Skeletal muscle satellite cell (primary cell): ENCODE measurements at regions not wholly inside any gene's neighbourhood (a gene's known extent, or its start where the extent isn't known, plus 50 kb on each side); places are given as distances from the start of the nearest gene placed in this dataset.
"Not testable (repeated sequence)": the region's sequence is repeated elsewhere in the genome, so short reads cannot be mapped to it uniquely, and the experiment has no call there.

Experiments used
- H3K27me3 ChIP-seq: 2 replicates; pipeline ENCODE4 v1.7.0; 2013; ENCODE audit warnings: low read length; ENCODE audit not compliant: control insufficient read depth, insufficient read depth
- H3K36me3 ChIP-seq: 2 replicates; pipeline ENCODE4 v1.7.0; 2013; ENCODE audit warnings: mild to moderate bottlenecking, control low read depth, low read length; ENCODE audit not compliant: insufficient read depth
- H3K4me1 ChIP-seq: 2 replicates; pipeline ENCODE4 v1.7.0; 2013; ENCODE audit warnings: low read length; ENCODE audit not compliant: control insufficient read depth, insufficient read depth
- H3K4me2 ChIP-seq: 2 replicates; pipeline ENCODE4 v1.7.0; 2013; ENCODE audit warnings: mild to moderate bottlenecking, low read length
- H3K4me3 ChIP-seq: 2 replicates; pipeline ENCODE4 v1.7.0; 2013; ENCODE audit warnings: low read length
- H3K9ac ChIP-seq: 2 replicates; pipeline ENCODE4 v1.7.0; 2013; ENCODE audit warnings: mild to moderate bottlenecking, low read depth, low read length, moderate library complexity
- H3K9me3 ChIP-seq: replicated peaks from 2 replicates; pipeline ENCODE4 v1.7.0; 2013; ENCODE audit warnings: mild to moderate bottlenecking, control low read depth, low read length

- Histone ChIP-seq H3K9me3 (no peaks in the 10 kb centered on the region), H3K4me1 (no peaks in the 10 kb centered on the region), H3K36me3 (no peaks in the 10 kb centered on the region), H3K9ac (no peak overlapping the region), H3K4me3 (no peak overlapping the region), H3K27me3 (no peaks in the 10 kb centered on the region), H3K4me2 (no peak overlapping the region)
These were observed 351.6 kb upstream of the NOX3 start for GRCh38 chr6:155807243-155807642.

GRCh38 chr6:155801046-155801445 is 345.4 kb upstream of the NOX3 start:
- Histone ChIP-seq H3K9me3 (peaks cover 7% of the 10 kb centered on the region), H3K9ac (no peak overlapping the region), H3K27me3 (no peaks in the 10 kb centered on the region)

GRCh38 chr6:155798876-155799275 is 343.2 kb upstream of the NOX3 start:
- H3K36me3 ChIP-seq, H3K9ac ChIP-seq, H3K27me3 ChIP-seq, H3K4me1 ChIP-seq, H3K9me3 ChIP-seq, H3K4me2 ChIP-seq, H3K4me3 ChIP-seq: not testable (repeated sequence)

More at GRCh38 chr6:155801046-155801445, 345.4 kb upstream of the NOX3 start:
- Histone ChIP-seq H3K4me2 (no peak overlapping the region), H3K36me3 (no peaks in the 10 kb centered on the region), H3K4me1 (no peaks in the 10 kb centered on the region), H3K4me3 (no peak overlapping the region)

- no peaks in the 10 kb centered on the region for H3K36me3 ChIP-seq
- H3K9ac ChIP-seq = no peak overlapping the region
- H3K27me3 ChIP-seq = no peaks in the 10 kb centered on the region
- no peak overlapping the region for H3K4me2 ChIP-seq
- H3K9me3 ChIP-seq = peaks cover 7% of the 10 kb centered on the region
- H3K4me1 ChIP-seq = no peaks in the 10 kb centered on the region
- no peak overlapping the region for H3K4me3 ChIP-seq
These were observed 339.6 kb upstream of the NOX3 start for GRCh38 chr6:155795173-155795796.

GRCh38 chr6:155791891-155792290 is 336.3 kb upstream of the NOX3 start:
- no peak overlapping the region for H3K4me2 ChIP-seq
- no peaks in the 10 kb centered on the region for H3K9me3 ChIP-seq
- no peaks in the 10 kb centered on the region for H3K36me3 ChIP-seq

GRCh38 chr6:155791186-155791585 is 335.5 kb upstream of the NOX3 start:
- no peak overlapping the region for H3K9ac ChIP-seq
- no peaks in the 10 kb centered on the region for H3K36me3 ChIP-seq
- no peaks in the 10 kb centered on the region for H3K27me3 ChIP-seq
- no peak overlapping the region for H3K4me3 ChIP-seq
- no peak overlapping the region for H3K4me2 ChIP-seq
- H3K4me1 ChIP-seq = no peaks in the 10 kb centered on the region
- H3K9me3 ChIP-seq = no peaks in the 10 kb centered on the region

More at GRCh38 chr6:155791891-155792290, 336.3 kb upstream of the NOX3 start:
- no peak overlapping the region for H3K9ac ChIP-seq
- no peaks in the 10 kb centered on the region for H3K4me1 ChIP-seq
- H3K27me3 ChIP-seq = no peaks in the 10 kb centered on the region
- no peak overlapping the region for H3K4me3 ChIP-seq

- H3K4me3 ChIP-seq = no peak overlapping the region
- H3K4me2 ChIP-seq = no peak overlapping the region
- no peaks in the 10 kb centered on the region for H3K4me1 ChIP-seq
- H3K9ac ChIP-seq = no peak overlapping the region
- no peaks in the 10 kb centered on the region for H3K36me3 ChIP-seq
- no peaks in the 10 kb centered on the region for H3K27me3 ChIP-seq
- no peaks in the 10 kb centered on the region for H3K9me3 ChIP-seq
These were observed 331.5 kb upstream of the NOX3 start for GRCh38 chr6:155787168-155787567.

- H3K4me2 ChIP-seq = no peak overlapping the region
- no peak overlapping the region for H3K9ac ChIP-seq
- no peaks in the 10 kb centered on the region for H3K4me1 ChIP-seq
- no peak overlapping the region for H3K4me3 ChIP-seq
- H3K27me3 ChIP-seq = no peaks in the 10 kb centered on the region
- H3K9me3 ChIP-seq = no peaks in the 10 kb centered on the region
- no peaks in the 10 kb centered on the region for H3K36me3 ChIP-seq
These were observed 330.9 kb upstream of the NOX3 start for GRCh38 chr6:155786528-155786927.

- Histone ChIP-seq H3K4me3 (no peak overlapping the region), H3K9me3 (no peaks in the 10 kb centered on the region), H3K36me3 (no peaks in the 10 kb centered on the region), H3K9ac (no peak overlapping the region), H3K27me3 (no peaks in the 10 kb centered on the region), H3K4me2 (no peak overlapping the region), H3K4me1 (no peaks in the 10 kb centered on the region)
These were observed 327.3 kb upstream of the NOX3 start for GRCh38 chr6:155782739-155783459.

- Histone ChIP-seq H3K9ac (no peak overlapping the region), H3K36me3 (no peaks in the 10 kb centered on the region), H3K4me3 (no peak overlapping the region), H3K4me2 (peak overlapping the region; percentile 10), H3K4me1 (no peaks in the 10 kb centered on the region), H3K9me3 (no peaks in the 10 kb centered on the region), H3K27me3 (no peaks in the 10 kb centered on the region)
These were observed 326.7 kb upstream of the NOX3 start for GRCh38 chr6:155782320-155782731.

GRCh38 chr6:155779456-155779855 is 323.8 kb upstream of the NOX3 start:
- Histone ChIP-seq H3K9me3 (no peaks in the 10 kb centered on the region), H3K4me2 (no peak overlapping the region), H3K4me1 (no peaks in the 10 kb centered on the region), H3K4me3 (no peak overlapping the region), H3K27me3 (no peaks in the 10 kb centered on the region), H3K36me3 (no peaks in the 10 kb centered on the region), H3K9ac (no peak overlapping the region)

GRCh38 chr6:155778336-155778735 is 322.7 kb upstream of the NOX3 start:
- Histone ChIP-seq H3K4me2 (no peak overlapping the region), H3K9me3 (no peaks in the 10 kb centered on the region), H3K4me1 (no peaks in the 10 kb centered on the region), H3K4me3 (no peak overlapping the region), H3K27me3 (no peaks in the 10 kb centered on the region), H3K9ac (no peak overlapping the region), H3K36me3 (no peaks in the 10 kb centered on the region)
